B cell (primary cell): ENCODE measurements at regions not wholly inside any gene's neighbourhood (a gene's known extent, or its start where the extent isn't known, plus 50 kb on each side); places are given as distances from the start of the nearest gene placed in this dataset.

Experiments
- ATAC-seq: fragments of 200-7000 bp; cut with Tn5 transposase; one replicate; pipeline ENCODE4 v1.10.0; 2021; ENCODE audit warnings: low read depth, mild to moderate bottlenecking, moderate number of reproducible peaks, moderate library complexity
- CTCF ChIA-PET: fragments of 350-600 bp; sonication (Branson Sonifier 250); formaldehyde crosslinking; loops from one replicate; lab custom pipeline; 2021; ENCODE audit warnings: antibody characterized with exemption, inconsistent platforms; lab: Charles Lee
- POLR2A ChIA-PET: fragments of 350-600 bp; sonication (Branson Sonifier 250); formaldehyde crosslinking; loops from one replicate; lab custom pipeline; 2021; ENCODE audit warnings: antibody characterized with exemption; lab: Charles Lee
- DNase-seq: peaks from one replicate; pipeline ENCODE4 v3.0.0; 2013
- H2AFZ ChIP-seq: 2 replicates; pipeline ENCODE4 v1.6.1; 2012; ENCODE audit warnings: mild to moderate bottlenecking, low read depth, low read length; ENCODE audit not compliant: insufficient read depth, poor library complexity, severe bottlenecking
- H3K27ac ChIP-seq, 2 donors: 1 replicate in 1 of 2; 2 replicates in 1 of 2; pipeline ENCODE4 v1.5.1; 2012 to 2013; ENCODE audit warnings: low read length in 2 of 2, mild to moderate bottlenecking in 2 of 2, moderate library complexity in 1 of 2
- H3K27me3 ChIP-seq, 4 experiments: fragments of 200-600 bp in 1 of 4; sonication (generic) in 1 of 4; replicated peaks in 1 of 4; 1 replicate in 2 of 4; 2 replicates in 2 of 4; pipeline versions ENCODE4 v1.6.1 to v1.7.0; 2013 to 2016; ENCODE audit warnings: low read length in 3 of 4, mild to moderate bottlenecking in 2 of 4, mixed read lengths in 1 of 4, moderate library complexity in 1 of 4; ENCODE audit not compliant: insufficient read depth in 4 of 4, control insufficient read depth in 3 of 4; ENCODE audit errors: control extremely low read depth in 1 of 4
- H3K36me3 ChIP-seq, 2 experiments: replicated peaks in 1 of 2; 1 replicate in 1 of 2; 2 replicates in 1 of 2; pipeline versions ENCODE4 v1.6.1 to v1.7.1; 2013; ENCODE audit warnings: low read length in 1 of 2; ENCODE audit not compliant: insufficient read depth in 2 of 2, control insufficient read depth in 1 of 2; ENCODE audit errors: control extremely low read depth in 1 of 2, extremely low read depth in 1 of 2
- H3K4me1 ChIP-seq, 2 donors: fragments of 200-600 bp in 1 of 2; sonication (generic) in 1 of 2; 1 replicate in 1 of 2; 2 replicates in 1 of 2; pipeline versions ENCODE4 v1.5.1 to v1.6.1; 2013 to 2017; ENCODE audit warnings: low read length in 2 of 2; ENCODE audit not compliant: control insufficient read depth in 2 of 2, insufficient read depth in 2 of 2
- H3K4me2 ChIP-seq: replicated peaks from 2 replicates; pipeline ENCODE3; 2012; ENCODE audit warnings: mild to moderate bottlenecking, low read depth, low read length; ENCODE audit not compliant: poor library complexity, severe bottlenecking
- H3K4me3 ChIP-seq, 5 experiments: fragments of 200-600 bp in 1 of 5; sonication (generic) in 1 of 5; 1 replicate in 3 of 5; 2 replicates in 2 of 5; pipeline versions ENCODE4 v1.5.1 to v1.7.0; 2011 to 2016; ENCODE audit warnings: low read length in 4 of 5, mild to moderate bottlenecking in 4 of 5, low read depth in 2 of 5, control low read depth in 1 of 5, moderate library complexity in 1 of 5; ENCODE audit not compliant: insufficient read depth in 1 of 5; ENCODE audit errors: control extremely low read depth in 1 of 5, extremely low read depth in 1 of 5
- H3K79me2 ChIP-seq: fragments of 200-600 bp; sonication (generic); one replicate; pipeline ENCODE4 v1.6.0; 2016; ENCODE audit warnings: low read length; ENCODE audit not compliant: control insufficient read depth, insufficient read depth
- H3K9ac ChIP-seq: fragments of 200-600 bp; sonication (generic); 2 replicates; pipeline ENCODE4 v1.6.1; 2017; ENCODE audit warnings: mild to moderate bottlenecking, low read length, moderate library complexity
- H3K9me3 ChIP-seq, 3 donors: one replicate each; pipeline versions ENCODE4 v1.6.1 to v1.7.1; 2013; ENCODE audit warnings: low read length in 2 of 3; ENCODE audit not compliant: control insufficient read depth in 2 of 3, insufficient read depth in 1 of 3; ENCODE audit errors: control extremely low read depth in 1 of 3
- H4K20me1 ChIP-seq: 2 replicates; pipeline ENCODE4 v1.6.0; 2012; ENCODE audit warnings: mild to moderate bottlenecking, low read length; ENCODE audit not compliant: insufficient read depth, control insufficient read depth, poor library complexity, severe bottlenecking
- H3K27ac Mint-ChIP-seq: one replicate; pipeline ENCODE4 v1.8.0; 2021; ENCODE audit warnings: mixed read lengths
- H3K27me3 Mint-ChIP-seq: one replicate; pipeline ENCODE4 v1.8.0; 2021; ENCODE audit warnings: mixed read lengths
- H3K4me1 Mint-ChIP-seq: one replicate; pipeline ENCODE4 v1.8.0; 2021; ENCODE audit warnings: mixed read lengths
- H3K4me3 Mint-ChIP-seq: one replicate; pipeline ENCODE4 v1.8.0; 2021; ENCODE audit warnings: mixed read lengths
- H3K9me3 Mint-ChIP-seq: one replicate; pipeline ENCODE4 v1.8.0; 2022; ENCODE audit warnings: mixed read lengths; ENCODE audit not compliant: insufficient read depth
- EZH2 ChIP-seq: IDR thresholded peaks from 2 replicates; pipeline ENCODE4 v1.6.1; 2012; ENCODE audit warnings: borderline replicate concordance, low read depth, mild to moderate bottlenecking, moderate library complexity, low read length; ENCODE audit not compliant: insufficient read depth, poor library complexity, severe bottlenecking
- WGBS: methylation state at CpG from one replicate; pipeline ENCODE4 v1.1.5; 2013; ENCODE audit warnings: missing lambda C conversion rate; ENCODE audit not compliant: insufficient coverage; 5-methylcytosine and 5-hydroxymethylcytosine counted together
- intact Hi-C: fragments of 100-400 bp; cut with micrococcal nuclease; formaldehyde crosslinking; loops from one replicate; pipeline ENCODE4 v1.10.0; 2022
- TF ChIP-seq, protein P1 (sequence below): fragments of 200-600 bp; IDR thresholded peaks from one replicate; pipeline ENCODE4 v1.8.0; 2022; ENCODE audit warnings: antibody characterized with exemption, mild to moderate bottlenecking

DNA sequence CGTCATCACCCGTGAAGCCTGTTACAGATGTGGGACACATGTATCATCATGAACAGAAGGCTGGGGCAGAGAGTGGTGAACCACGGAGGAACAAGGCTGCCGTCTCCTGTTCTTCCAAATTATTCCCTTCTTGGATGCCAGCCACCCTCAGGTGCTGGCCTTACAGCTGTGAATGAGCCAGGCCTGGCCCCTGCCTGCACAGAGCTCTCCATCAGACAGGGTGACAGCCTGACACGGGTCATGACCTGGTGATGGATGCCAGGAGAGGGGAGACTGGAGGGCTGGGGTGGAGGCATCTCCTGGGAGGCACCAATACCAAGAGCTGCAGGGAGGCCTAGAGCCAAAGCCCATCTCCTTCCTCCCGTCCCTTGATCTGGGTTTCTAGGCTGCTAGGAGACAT lies 230.0 kb upstream of the C1orf174 start:
- H3K4me2 ChIP-seq = no peak overlapping the region
- TF ChIP-seq, protein P1, sequence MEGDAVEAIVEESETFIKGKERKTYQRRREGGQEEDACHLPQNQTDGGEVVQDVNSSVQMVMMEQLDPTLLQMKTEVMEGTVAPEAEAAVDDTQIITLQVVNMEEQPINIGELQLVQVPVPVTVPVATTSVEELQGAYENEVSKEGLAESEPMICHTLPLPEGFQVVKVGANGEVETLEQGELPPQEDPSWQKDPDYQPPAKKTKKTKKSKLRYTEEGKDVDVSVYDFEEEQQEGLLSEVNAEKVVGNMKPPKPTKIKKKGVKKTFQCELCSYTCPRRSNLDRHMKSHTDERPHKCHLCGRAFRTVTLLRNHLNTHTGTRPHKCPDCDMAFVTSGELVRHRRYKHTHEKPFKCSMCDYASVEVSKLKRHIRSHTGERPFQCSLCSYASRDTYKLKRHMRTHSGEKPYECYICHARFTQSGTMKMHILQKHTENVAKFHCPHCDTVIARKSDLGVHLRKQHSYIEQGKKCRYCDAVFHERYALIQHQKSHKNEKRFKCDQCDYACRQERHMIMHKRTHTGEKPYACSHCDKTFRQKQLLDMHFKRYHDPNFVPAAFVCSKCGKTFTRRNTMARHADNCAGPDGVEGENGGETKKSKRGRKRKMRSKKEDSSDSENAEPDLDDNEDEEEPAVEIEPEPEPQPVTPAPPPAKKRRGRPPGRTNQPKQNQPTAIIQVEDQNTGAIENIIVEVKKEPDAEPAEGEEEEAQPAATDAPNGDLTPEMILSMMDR = no peak
- TF ChIP-seq EZH2 = no peak
- DNase-seq (no peak), ATAC-seq (no peak)
- peaks cover 0 to 14% (median 0%) of the 10 kb centered on the region in 3 donors for H3K9me3 ChIP-seq
- intact Hi-C loops = no loop called here
- peaks cover 0 to 2% (median 0%) of the 10 kb centered on the region in 4 experiments for H3K27me3 ChIP-seq
- H3K4me3 ChIP-seq = no peak overlapping the region
- no peaks in the 10 kb centered on the region for H3K4me1 Mint-ChIP-seq
- CTCF ChIA-PET = no interaction called here
- no peak overlapping the region for H2AFZ ChIP-seq
- H3K9me3 Mint-ChIP-seq = no peaks in the 10 kb centered on the region
- no peak overlapping the region for H3K27ac ChIP-seq
- H3K4me1 ChIP-seq = no peaks in the 10 kb centered on the region
- H3K9ac ChIP-seq = no peak overlapping the region
- no peak overlapping the region for H3K4me3 Mint-ChIP-seq
- WGBS = 83% methylated on average over 6 of the region's 6 CpGs
- H3K36me3 ChIP-seq = no peaks in the 10 kb centered on the region
- H3K27ac Mint-ChIP-seq = no peak overlapping the region
- no peaks in the 10 kb centered on the region for H4K20me1 ChIP-seq
- POLR2A ChIA-PET = no interaction called here
- H3K27me3 Mint-ChIP-seq = peaks cover 4% of the 10 kb centered on the region
- H3K79me2 ChIP-seq = no peaks in the 10 kb centered on the region

DNA sequence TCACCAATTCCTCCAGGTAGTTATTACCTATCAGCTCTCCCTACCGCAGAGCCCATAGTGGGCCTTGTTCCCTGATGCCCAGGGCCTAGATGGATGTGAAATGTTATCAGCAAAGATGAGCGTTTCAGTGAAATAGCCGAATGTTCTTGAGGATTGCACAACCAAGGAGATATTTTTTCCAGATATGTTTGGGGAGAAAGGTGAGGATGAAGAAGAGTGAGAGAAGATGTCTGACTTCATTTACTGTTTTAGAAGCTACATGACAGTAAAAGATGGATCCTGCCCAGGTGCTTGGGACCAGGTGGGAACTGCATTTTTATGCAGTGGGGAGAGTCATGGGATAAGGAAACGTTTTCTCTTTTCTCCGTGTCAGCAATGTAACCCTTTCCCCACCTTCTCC lies 231.7 kb upstream of the C1orf174 start:
- no peak for ATAC-seq
- H3K27me3 ChIP-seq = peaks cover 0 to 2% (median 0%) of the 10 kb centered on the region in 4 experiments
- no peak overlapping the region for H3K4me3 Mint-ChIP-seq
- no peaks in the 10 kb centered on the region for H3K36me3 ChIP-seq
- intact Hi-C loops = no loop called here
- H3K4me2 ChIP-seq = no peak overlapping the region
- H3K27ac Mint-ChIP-seq = no peak overlapping the region
- ChIA-PET POLR2A (no interaction called here), CTCF (no interaction called here)
- 95% methylated on average over 2 of the region's 5 CpGs for WGBS
- H3K79me2 ChIP-seq = no peaks in the 10 kb centered on the region
- no peak overlapping the region for H3K4me3 ChIP-seq
- H3K4me1 ChIP-seq = no peaks in the 10 kb centered on the region
- no peaks in the 10 kb centered on the region for H4K20me1 ChIP-seq
- H3K27me3 Mint-ChIP-seq = peaks cover 4% of the 10 kb centered on the region
- no peak overlapping the region for H3K27ac ChIP-seq
- peaks cover 4% of the 10 kb centered on the region for H3K9me3 Mint-ChIP-seq
- H3K9ac ChIP-seq = no peak overlapping the region
- no peak for DNase-seq
- H2AFZ ChIP-seq = no peak overlapping the region
- TF ChIP-seq, protein P1 = no peak
- no peaks in the 10 kb centered on the region for H3K4me1 Mint-ChIP-seq
- H3K9me3 ChIP-seq = peaks cover 0 to 14% (median 0%) of the 10 kb centered on the region in 3 donors
